Stimulated activated CD8-positive, alpha-beta memory T cell treated with anti-CD3 and anti-CD28 coated beads, Interleukin-4, amount 100 ng/mL, for 4 hours (primary cell): ENCODE measurements at regions not wholly inside any gene's neighbourhood (a gene's known extent, or its start where the extent isn't known, plus 50 kb on each side); places are given as distances from the start of the nearest gene placed in this dataset.

Source experiments
- DNase-seq, 2 donors: peaks; one replicate each; pipeline ENCODE4 v3.0.0-alpha.2; 2020; ENCODE audit warnings: low read depth in 2 of 2, low spot score in 1 of 2

DNA sequence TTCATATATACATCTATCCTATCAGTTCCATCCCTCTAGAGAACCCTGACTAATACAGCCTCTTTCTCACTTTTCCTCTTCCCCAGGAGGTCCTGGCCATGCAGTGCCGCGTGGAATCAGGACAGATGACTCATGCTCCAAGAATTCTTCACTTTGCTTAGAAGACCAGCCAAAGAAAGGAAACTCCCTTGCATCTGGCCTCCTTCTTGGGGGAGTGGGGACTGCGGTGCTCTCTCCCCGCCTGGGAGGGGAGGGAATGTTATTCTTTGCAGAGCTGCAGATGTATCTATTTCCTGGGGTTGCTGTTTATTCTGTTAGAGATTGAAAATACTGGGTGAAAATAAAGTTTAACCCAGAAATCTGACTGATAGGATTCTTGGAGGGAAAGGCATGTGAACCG, 111.5 kb upstream of the SH3BP4 start:
- DNase-seq = no peak

DNA sequence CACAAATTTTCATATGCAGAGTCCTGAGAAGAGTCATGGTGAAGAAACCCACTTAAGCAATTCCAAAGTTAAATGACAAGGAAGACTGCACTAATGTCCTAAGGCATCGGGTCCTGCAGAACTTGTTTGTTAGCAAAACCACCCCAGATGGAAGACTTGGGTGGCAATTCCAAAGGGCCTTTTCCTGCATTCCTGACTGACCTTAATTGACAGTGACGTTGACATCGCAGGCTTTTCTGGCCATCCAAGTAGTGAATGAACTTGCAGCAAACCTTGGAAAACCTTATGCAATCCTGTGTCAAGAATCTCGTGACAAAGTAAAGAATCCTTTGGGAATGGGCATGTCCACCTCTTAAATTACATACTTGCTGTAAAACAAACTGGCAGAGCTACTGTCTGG, 112.5 kb upstream of the SH3BP4 start:
- no peak for DNase-seq

DNA sequence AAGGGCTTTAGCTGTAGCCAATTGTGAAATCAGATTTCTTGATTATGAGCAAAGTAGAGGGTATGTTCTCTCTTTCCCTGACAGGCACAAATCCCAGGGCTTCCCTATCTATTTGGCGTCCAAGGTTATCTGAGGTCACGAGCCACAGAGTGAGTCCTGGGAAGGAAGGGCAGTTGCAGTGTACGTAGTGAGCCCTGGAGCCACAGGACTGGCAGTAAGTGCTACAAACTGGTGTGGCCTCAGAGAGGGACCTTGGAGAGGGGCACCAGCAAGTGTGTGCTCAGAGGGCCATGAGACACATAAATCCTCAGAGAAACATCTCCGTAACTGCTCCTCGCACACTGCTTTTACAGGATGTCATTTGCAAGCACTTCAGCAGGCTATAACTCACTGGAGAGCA, 115.5 kb upstream of the SH3BP4 start:
- DNase-seq = no peak

DNA sequence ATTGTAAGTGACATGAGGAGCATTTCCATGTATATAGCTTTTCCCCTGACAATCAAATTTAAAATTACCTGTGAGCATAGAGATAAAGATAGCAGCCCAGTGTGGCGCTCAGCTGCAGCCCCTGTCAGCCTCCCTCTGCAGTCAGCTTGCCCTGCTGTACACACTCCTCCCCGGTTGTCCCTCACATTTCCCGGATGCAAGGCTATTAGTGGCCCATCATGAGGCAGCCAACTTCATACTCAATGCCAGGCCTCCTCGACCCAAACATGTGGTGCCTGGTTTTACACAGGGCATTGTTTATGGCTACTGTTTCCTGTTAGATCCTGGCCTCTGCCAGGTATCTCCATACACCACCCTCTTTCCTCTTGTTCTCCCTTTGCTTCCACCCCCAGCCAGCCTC, 116.1 kb upstream of the SH3BP4 start:
- no peak for DNase-seq

DNA sequence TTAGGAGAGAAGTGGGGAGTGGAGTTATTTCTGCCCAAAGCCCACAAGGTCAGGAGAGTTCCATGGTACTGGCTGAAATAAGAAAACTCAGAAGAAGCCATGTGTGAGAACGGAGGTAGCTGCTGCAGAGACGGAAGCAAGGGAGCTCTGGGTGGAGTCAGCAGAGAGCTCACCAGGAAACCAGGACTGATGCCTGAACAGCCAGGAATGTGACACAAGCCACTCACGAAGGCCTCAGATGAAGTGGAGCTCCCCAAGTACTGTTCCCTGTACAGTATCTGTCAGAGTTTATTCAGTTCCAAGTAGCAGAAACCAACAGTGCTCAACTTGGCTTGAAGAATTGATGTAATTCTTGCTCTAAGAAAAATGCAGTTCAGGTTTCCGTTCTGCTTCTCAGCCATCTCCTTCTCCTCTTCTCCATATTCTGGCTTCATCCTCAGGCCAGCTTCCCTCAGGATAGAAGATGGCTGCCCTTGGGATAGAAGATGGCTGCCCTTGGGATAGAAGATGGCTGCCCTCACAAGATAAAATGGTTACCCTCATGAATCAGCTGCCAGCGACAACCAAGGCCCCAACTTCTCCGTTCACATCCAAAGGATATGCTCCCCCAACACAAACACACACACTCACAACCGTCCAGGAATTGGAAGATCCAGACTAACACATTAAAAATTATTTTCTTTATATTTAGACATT, 117.4 kb upstream of the SH3BP4 start:
- no peak for DNase-seq

DNA sequence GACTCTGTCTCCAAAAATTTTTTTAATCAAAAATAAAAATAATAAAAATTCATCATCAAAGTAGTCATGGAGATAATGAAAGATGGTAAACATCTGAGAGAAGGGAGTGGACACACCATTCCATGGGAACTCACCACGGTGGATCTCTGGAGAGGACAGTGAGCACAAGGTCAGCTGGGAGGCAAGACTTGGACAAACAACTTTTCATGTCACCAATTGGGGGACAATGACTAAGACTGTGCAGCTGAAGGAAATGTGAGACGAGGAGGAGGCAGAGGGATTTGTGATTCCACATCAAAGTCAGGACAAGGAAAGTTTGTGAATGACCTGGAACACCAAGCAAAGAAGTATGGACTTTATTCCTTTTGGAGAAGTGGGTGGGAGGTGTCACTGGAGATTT, 121.0 kb upstream of the SH3BP4 start:
- DNase-seq = no peak

DNA sequence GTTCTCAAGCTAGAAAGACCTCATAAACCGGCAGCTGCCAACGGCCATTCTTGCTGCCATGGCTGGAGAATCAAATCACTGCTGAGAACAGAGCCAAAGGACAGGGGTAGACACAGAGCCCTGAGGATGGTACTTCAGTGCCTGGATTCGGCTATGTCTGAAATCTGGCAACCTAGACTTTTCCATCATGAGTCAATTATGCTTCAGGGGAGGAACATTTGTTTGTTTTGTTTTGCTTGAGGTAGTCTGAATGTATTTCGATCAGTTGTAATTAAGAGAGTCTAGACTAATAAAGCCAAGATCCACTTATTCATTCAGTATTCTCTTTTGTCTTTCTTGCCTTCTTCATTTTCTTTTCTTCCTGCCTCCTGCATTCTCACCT, 122.8 kb upstream of the SH3BP4 start:
- no peak for DNase-seq

DNA sequence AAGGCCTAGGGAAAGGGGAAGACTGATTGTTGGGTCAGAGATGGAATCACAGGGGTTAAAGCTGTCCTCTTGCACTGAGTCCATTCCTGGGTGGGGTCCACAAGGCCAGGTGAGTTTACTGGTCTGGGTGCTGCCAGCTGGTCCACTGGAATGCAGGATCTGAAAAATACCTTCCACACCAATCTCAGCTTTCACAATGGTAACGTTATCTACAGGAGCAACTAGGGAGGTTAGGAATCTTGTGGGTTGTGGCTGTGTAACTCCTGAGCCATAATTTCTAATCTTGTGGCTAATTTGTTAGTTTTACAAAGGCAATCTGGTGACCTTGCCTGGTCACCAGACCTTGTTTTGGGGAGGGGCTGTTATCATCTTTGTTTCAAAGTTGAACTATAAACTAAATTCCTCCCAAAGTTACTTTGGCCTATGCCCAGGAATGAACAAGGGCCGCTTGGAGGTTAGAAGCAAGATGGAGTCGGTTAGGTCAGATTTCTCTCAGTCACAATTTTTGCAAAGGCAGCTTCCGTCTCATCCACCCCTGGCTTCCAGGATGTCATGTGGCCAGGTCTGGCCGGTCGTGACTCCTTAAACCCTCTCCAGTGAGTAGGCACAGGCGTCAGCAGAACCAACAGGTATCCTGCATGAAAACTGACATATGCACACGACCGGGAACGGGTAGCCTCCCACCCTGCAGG, 123.3 kb upstream of the SH3BP4 start:
- no peak for DNase-seq

DNA sequence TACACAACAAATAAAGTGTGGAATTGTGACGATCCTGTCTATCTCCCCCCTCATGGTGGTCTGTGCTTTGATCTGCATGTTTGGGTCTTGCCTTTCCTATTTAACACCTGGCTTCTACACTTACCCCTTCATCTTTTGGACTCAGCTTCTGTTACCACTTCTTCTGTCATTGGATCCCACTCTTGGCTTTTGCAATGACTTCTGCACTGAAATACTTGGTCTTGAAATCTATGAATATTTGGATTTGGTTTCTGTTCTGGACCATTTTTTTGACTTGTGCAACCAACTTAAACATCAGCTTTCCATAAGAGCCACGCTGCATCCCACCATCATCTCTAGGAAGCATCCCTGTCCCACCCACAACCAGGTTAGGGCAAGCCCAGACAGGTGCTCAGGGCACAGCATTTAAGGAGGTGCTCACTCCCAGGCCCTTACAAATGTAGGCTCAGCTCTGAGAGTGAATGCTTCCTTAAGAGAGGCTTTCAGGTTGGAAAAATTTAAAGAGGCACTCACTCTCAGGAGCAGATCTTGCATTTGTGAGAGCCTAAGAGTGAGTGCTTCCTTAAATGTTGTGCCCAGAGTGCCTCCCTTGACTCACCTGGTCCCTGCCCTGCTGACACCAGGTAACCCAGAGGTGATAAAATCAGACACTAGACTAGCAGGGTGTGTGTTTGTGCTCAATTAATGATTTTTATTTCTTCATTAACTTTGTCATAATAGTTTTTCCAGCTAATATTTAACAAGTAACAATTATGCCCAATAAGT, 124.5 kb upstream of the SH3BP4 start:
- no peak for DNase-seq

DNA sequence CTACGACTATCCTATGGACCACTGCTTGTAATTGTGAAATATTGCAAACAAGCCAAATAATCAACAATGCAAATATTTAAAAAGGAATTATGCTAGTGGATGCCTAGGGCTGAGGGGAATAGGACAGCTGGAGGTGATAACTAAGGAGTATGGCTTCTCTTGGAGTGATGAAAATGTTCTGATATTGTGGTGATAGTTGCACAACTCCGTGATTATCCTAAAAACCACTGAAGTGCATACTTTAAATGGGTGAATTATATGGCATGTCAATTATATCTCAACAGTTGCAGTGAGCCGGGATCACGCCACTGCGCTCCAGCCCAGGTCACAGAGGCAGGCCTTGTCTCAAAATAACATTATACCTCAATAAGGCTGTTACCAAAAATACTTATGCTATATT, 125.1 kb upstream of the SH3BP4 start:
- no peak for DNase-seq

DNA sequence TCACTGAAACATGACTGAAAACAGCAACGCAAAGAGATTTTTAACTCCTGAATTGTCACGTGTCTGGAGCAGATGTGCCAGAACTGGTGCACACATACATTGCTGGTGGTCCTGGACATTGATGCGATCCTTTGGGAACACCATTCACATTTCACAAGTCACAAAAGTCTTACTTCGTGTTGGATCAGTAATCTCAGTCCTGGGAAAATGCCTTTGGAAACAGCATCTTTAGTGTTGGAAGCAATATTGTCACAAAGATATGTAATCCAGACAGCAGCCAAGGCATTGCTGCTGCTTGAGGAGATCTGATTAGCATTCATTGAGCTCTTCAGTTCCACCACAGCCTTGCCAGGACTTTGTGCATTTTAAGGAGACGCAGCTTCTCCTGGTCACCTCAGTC, 126.2 kb upstream of the SH3BP4 start:
- no peak for DNase-seq

DNA sequence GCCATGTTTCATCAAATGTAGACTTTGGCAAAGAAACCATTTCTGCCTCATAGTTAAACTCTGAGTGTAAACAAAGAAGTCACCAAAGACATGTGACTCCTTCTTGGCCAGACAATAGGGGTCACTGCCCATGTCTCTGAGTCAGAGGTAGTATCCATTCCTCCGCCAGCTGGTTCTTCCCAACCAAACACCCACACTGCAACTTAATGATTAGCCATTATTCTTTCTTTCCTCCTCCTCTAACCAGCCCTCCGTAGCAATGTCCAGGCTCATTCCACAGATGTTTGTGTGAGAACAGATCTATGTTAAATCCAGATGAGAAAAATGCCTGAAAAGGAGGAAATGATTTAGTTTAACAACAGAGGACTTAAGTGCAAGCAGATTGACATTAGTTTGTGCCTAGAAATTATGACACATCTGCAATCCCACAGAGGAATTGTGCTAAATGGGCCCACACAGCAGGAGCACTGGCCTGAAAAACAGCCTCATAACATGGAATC, 127.9 kb upstream of the SH3BP4 start:
- no peak for DNase-seq

DNA sequence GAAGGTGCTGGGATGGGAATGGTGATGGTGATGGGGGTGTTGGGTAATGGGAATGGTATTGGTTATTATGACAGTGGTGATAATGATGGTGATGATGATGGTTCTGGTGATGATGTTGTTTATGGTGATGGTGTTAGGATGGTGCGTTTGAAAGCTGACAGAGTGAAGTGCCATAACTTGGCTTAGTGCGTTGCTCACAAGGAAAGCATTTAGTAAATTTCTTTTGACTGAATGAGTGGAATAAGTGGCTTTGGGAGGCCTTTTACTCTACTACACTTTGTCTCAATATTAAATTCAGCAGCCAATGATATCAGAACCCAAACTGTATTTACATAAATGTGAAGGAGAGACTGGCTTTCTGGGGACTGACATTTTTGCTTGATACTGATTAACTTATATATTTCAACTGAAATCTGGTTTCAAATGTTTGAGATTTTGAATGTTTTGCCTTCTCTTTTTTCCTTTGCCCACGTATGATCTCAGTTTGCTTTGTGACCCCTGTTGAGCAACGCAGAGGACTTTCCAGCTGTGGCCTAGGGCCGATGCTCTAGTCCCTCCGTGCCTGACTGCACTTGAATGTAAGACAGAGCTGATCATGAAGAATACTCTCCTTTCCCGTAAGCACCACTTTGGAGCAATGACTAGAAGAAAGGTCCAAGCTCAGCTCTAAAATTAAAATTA, 128.5 kb upstream of the SH3BP4 start:
- DNase-seq = no peak

DNA sequence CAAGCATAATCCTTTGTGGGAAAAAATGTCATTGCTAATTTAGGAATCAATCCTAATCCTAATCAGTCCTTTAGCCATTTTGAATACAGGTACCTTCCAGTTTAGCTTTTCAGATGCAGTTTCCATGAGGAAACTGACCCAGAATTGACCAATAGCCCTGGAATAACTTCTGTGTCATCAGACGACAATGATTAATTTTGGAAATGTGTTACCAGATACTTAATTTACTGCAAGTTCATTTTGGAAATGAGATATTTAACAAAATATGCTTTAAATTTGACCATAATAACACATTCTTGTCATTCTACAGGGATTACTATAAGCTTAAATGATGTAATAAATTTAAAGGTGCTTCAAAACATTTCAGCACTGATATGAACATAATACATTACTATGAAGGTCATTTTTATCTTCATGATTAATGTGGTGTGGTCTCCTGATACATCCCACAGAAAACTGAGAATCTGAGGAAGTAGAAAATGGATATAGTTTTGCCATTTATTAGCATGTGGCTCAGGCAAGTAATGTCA, 129.8 kb upstream of the SH3BP4 start:
- DNase-seq = no peak

DNA sequence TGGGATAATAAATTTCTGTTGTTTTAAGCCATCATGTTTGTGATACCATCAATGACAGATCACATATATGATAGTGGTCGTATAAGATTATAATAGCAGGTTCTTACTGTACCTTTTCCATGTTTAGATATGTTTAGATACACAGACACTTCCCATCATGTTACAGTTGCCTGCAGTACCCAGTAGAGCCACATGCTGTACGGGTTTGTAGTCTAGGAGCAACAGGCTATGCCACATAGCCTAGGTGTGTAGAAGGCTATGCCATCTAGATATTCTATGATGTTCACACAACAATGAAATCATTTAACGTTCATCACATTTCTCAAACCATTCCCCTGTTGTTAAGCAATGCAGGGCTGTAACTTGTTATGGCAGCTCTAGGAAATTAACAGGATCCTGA, 132.9 kb upstream of the SH3BP4 start:
- DNase-seq = no peak

DNA sequence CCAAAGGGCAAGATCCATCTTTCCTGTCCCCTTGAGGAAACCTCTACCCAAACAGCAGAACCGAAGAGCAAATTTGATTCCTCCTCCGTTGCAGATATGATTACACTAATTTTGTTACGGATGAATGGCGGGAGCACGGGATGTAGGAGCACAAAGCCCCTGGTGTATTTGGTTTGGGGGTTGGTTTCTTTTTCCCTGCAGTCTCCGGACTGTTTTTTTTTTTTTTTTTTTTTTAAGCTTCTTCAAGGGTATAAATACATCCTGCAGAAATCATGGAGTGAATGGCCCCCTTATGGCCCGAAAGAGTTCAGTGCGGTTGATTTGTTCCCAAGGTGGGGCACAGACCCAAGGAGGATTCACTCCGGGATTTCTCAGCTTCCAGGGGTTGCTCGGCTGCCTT, 135.3 kb upstream of the SH3BP4 start:
- no peak for DNase-seq

DNA sequence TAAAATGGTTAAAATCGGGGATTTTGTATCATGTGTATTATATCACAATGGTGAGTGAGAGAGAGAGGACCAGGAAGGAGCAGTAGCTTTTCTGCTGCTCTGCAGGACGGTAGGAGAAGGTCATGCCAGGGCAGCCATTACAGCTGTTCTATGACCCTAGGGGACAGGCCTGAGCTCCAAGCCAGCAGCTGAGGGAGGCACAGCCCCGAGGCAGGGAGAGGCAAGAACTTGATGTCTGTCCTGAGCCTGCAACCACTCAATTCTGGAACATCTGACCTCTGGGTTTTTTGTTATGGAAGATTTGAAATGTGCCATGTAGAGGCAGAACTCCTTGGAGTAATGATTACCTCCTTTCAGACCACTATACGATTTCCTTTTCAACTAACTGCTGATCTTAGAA, 135.8 kb upstream of the SH3BP4 start:
- no peak for DNase-seq

DNA sequence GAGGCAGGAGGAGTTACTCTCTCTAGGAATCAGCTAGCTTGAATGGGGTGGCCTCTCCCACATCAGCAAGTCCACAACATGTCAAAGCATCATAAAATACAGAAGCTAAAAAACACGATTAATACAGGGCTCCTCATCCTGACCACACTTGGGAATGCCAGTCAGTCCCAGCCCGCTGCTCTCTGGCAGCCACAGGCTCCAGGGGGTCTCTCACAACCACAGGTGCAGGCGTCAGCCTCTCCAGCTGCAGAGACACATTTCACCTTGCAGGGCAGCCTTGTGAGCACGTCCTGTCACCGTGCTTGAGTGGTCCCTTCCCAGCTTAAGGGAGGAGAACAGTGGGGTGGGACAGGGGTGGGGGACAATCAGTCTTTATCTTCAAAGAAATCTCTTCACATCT, 137.4 kb upstream of the SH3BP4 start:
- no peak for DNase-seq

DNA sequence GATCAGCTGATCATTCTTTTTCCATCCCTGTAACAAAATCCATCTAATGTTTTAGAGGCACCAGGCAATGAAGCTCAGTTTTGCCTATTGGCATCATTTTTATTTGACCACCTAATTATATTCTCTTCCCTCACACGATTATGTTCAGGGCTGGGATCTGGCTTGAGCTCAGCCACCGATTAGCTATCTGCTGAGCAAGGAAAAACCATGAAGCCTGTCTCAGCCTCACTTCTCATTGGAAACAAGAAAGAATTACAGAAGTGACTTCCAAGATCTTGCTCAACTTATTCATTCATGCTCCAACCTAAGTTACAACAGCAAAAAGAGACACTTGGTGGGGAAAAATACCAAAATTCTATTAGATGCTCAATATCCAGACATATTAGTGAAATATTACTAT, 139.0 kb upstream of the SH3BP4 start:
- DNase-seq = no peak

DNA sequence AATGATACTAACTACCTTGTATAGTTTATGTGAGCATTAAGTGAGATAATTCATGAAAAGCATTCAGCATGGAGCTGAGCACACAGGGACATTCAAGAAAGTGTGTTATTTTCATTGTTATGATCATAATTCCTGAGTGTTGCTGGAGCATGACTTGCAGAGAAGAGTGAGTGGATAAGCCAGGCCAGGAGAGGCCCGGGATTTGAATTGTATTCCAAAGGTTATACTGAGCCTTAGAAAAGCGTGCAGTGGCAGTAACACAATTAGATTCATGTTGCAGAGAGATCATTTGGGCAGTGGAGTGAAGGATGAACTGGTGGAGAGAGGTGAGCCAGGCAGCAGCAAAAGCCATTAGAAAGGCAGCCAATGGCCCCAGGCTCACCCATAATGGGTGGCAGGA, 142.9 kb upstream of the SH3BP4 start:
- DNase-seq = no peak

DNA sequence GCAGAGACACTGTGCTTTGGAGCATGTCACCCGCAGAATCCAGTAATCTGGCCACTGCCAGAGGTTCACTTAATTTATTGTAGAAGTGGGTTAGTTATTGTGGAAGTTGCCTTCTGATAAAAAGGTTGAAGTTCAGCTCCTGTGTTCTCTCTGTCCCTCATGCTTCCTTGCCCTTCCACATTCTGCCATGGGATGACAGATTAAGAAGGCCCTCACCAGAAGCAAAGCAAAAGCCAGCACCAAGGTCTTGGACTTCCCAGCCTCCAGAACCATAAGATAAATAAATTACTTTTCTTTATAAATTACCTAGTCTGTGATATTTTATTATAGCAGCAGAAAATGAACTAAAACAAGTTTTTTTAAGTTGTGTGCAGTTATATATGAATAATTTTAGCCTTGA, 145.0 kb upstream of the SH3BP4 start:
- no peak for DNase-seq
